ENCODE measurements at regions not wholly inside any gene's neighbourhood (a gene's known extent, or its start where the extent isn't known, plus 50 kb on each side); places are given as distances from the start of the nearest gene placed in this dataset.
A peak's percentile ranks its signal among the peaks of the same experiment; 100 is the strongest.

- Histone ChIP-seq H3K4me3 (no peak overlapping the region), H3K9me3 (no peaks in the 10 kb centered on the region), H3K27ac (no peak overlapping the region), H3K4me1 (no peaks in the 10 kb centered on the region), H3K36me3 (no peaks in the 10 kb centered on the region), H3K27me3 (no peaks in the 10 kb centered on the region)
- WGBS, 2 donors: 92 to 93% methylated on average over 7 of the region's 7 CpGs
- intact Hi-C loops (cut with DNase I): no loop called here
- no peak for ATAC-seq
- TF ChIP-seq CTCF (IDR thresholded peaks at IDR 0.05): no peak
- no peak for DNase-seq
These were observed 384.2 kb downstream of the EFNA5 start for GRCh38 chr5:107286447-107287098.

- no peak for TF ChIP-seq CTCF (IDR thresholded peaks at IDR 0.05)
- H3K4me1 ChIP-seq: no peaks in the 10 kb centered on the region
- no peak overlapping the region for H3K4me3 ChIP-seq
- DNase-seq: no peak
- no peaks in the 10 kb centered on the region for H3K36me3 ChIP-seq
- H3K27ac ChIP-seq: no peak overlapping the region
- no peaks in the 10 kb centered on the region for H3K9me3 ChIP-seq
- intact Hi-C loops (cut with DNase I): no loop called here
- no peaks in the 10 kb centered on the region for H3K27me3 ChIP-seq
- ATAC-seq: no peak
- 88 to 90% methylated on average over 6 of the region's 6 CpGs for WGBS, 2 donors
These were observed 385.0 kb downstream of the EFNA5 start for GRCh38 chr5:107285772-107286171.

GRCh38 chr5:107284822-107285525 lies 385.8 kb downstream of the EFNA5 start:
- no peaks in the 10 kb centered on the region for H3K9me3 ChIP-seq
- H3K27ac ChIP-seq: no peak overlapping the region
- no peaks in the 10 kb centered on the region for H3K36me3 ChIP-seq
- no peaks in the 10 kb centered on the region for H3K4me1 ChIP-seq
- no peak for TF ChIP-seq CTCF (IDR thresholded peaks at IDR 0.05)
- DNase-seq: no peak
- intact Hi-C loops (cut with DNase I): no loop called here
- H3K4me3 ChIP-seq: no peak overlapping the region
- WGBS, 2 donors: 67 to 75% methylated on average over 3 of the region's 3 CpGs
- H3K27me3 ChIP-seq: no peaks in the 10 kb centered on the region
- ATAC-seq: peak in 2 of 8 donors; percentile 55 to 82

GRCh38 chr5:107282061-107282460 lies 388.7 kb downstream of the EFNA5 start:
- Histone ChIP-seq H3K4me1 (no peaks in the 10 kb centered on the region), H3K27me3 (no peaks in the 10 kb centered on the region), H3K4me3 (no peak overlapping the region), H3K9me3 (no peaks in the 10 kb centered on the region), H3K36me3 (no peaks in the 10 kb centered on the region), H3K27ac (no peak overlapping the region)
- TF ChIP-seq CTCF (IDR thresholded peaks at IDR 0.05): no peak
- DNase-seq (no peak), ATAC-seq (no peak)
- WGBS, 2 donors: 88 to 93% methylated on average over 2 of the region's 2 CpGs
- intact Hi-C loops (cut with DNase I): no loop called here
